SK-N-SH (cell line): ENCODE measurements at regions not wholly inside any gene's neighbourhood (a gene's known extent, or its start where the extent isn't known, plus 50 kb on each side); places are given as distances from the start of the nearest gene placed in this dataset.

Source experiments
- MAX ChIP-seq: IDR thresholded peaks from 2 replicates; pipeline ENCODE4 v1.4.0; 2012; ENCODE audit warnings: low read depth
- MEF2A ChIP-seq: IDR thresholded peaks from 2 replicates; pipeline ENCODE4 v1.4.0; 2012; ENCODE audit warnings: low read depth, borderline replicate concordance
- POLR2AphosphoS5 ChIP-seq: IDR thresholded peaks from 2 replicates; pipeline ENCODE4 v1.6.1; 2012; ENCODE audit warnings: low read depth, low read length
- RAD21 ChIP-seq: IDR thresholded peaks from 2 replicates; pipeline ENCODE4 v1.6.1; 2012; ENCODE audit warnings: mild to moderate bottlenecking, low read length
- SMC3 ChIP-seq: IDR thresholded peaks from 2 replicates; pipeline ENCODE4 v1.6.1; 2012; ENCODE audit warnings: low read depth, low read length, improper control_type of control experiment
- YY1 ChIP-seq: IDR thresholded peaks from 2 replicates; pipeline ENCODE4 v1.4.0; 2012; ENCODE audit warnings: low read depth, mild to moderate bottlenecking
- TF ChIP-seq, protein P1 (sequence below): fragments of 200-600 bp; sonication (generic); IDR thresholded peaks from 2 replicates; pipeline ENCODE4 v1.6.1; 2017; ENCODE audit warnings: antibody characterized with exemption, mild to moderate bottlenecking, moderate library complexity
- TF ChIP-seq, protein P2 (sequence below): IDR thresholded peaks from 2 replicates; pipeline ENCODE4 v1.4.0; 2012; ENCODE audit warnings: low read depth, borderline replicate concordance

DNA sequence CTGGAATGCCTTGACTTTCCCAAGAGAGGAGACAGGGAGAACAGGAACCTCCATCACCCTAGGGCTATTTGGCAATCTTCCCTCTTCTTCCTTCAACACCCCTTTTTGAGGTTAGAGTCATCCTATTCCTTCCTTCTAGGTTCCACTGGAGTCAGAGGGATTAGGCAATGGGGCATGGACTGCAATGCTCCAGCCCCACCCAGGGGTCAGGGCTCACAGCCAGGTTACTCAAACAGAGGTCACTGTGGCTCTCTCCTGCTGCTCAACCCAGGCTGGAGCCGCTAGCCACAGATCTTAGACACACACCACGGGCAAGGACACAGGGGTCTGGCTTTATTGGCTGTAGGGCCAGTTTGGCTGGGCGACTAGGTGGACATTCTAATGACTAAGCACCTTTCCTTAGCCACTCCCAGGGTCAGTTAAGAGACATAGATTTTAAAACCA is 145.5 kb upstream of the NRIP1 start:
- no peak for TF ChIP-seq RAD21
- TF ChIP-seq, protein P1, sequence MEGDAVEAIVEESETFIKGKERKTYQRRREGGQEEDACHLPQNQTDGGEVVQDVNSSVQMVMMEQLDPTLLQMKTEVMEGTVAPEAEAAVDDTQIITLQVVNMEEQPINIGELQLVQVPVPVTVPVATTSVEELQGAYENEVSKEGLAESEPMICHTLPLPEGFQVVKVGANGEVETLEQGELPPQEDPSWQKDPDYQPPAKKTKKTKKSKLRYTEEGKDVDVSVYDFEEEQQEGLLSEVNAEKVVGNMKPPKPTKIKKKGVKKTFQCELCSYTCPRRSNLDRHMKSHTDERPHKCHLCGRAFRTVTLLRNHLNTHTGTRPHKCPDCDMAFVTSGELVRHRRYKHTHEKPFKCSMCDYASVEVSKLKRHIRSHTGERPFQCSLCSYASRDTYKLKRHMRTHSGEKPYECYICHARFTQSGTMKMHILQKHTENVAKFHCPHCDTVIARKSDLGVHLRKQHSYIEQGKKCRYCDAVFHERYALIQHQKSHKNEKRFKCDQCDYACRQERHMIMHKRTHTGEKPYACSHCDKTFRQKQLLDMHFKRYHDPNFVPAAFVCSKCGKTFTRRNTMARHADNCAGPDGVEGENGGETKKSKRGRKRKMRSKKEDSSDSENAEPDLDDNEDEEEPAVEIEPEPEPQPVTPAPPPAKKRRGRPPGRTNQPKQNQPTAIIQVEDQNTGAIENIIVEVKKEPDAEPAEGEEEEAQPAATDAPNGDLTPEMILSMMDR = no peak
- TF ChIP-seq POLR2AphosphoS5 = no peak
- TF ChIP-seq, protein P2, sequence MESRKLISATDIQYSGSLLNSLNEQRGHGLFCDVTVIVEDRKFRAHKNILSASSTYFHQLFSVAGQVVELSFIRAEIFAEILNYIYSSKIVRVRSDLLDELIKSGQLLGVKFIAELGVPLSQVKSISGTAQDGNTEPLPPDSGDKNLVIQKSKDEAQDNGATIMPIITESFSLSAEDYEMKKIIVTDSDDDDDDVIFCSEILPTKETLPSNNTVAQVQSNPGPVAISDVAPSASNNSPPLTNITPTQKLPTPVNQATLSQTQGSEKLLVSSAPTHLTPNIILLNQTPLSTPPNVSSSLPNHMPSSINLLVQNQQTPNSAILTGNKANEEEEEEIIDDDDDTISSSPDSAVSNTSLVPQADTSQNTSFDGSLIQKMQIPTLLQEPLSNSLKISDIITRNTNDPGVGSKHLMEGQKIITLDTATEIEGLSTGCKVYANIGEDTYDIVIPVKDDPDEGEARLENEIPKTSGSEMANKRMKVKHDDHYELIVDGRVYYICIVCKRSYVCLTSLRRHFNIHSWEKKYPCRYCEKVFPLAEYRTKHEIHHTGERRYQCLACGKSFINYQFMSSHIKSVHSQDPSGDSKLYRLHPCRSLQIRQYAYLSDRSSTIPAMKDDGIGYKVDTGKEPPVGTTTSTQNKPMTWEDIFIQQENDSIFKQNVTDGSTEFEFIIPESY = no peak
- TF ChIP-seq SMC3 = no peak
- TF ChIP-seq MAX = no peak
- no peak for TF ChIP-seq YY1
- TF ChIP-seq MEF2A = no peak
